Middle frontal gyrus (tissue), 1 donor: ENCODE measurements at regions not wholly inside any gene's neighbourhood (a gene's known extent, or its start where the extent isn't known, plus 50 kb on each side); places are given as distances from the start of the nearest gene placed in this dataset.
"Not testable (repeated sequence)": the region's sequence is repeated elsewhere in the genome, so short reads cannot be mapped to it uniquely, and the experiment has no call there.

Source experiments
- DNase-seq: peaks from one replicate; pipeline ENCODE4 v3.0.0-alpha.2; 2015; ENCODE audit warnings: low spot score; ENCODE audit errors: extremely low spot score

- DNase-seq, result no peak
These were observed 56.2 kb upstream of the LRRTM4 start for GRCh38 chr2:77578354-77578753.

DNA sequence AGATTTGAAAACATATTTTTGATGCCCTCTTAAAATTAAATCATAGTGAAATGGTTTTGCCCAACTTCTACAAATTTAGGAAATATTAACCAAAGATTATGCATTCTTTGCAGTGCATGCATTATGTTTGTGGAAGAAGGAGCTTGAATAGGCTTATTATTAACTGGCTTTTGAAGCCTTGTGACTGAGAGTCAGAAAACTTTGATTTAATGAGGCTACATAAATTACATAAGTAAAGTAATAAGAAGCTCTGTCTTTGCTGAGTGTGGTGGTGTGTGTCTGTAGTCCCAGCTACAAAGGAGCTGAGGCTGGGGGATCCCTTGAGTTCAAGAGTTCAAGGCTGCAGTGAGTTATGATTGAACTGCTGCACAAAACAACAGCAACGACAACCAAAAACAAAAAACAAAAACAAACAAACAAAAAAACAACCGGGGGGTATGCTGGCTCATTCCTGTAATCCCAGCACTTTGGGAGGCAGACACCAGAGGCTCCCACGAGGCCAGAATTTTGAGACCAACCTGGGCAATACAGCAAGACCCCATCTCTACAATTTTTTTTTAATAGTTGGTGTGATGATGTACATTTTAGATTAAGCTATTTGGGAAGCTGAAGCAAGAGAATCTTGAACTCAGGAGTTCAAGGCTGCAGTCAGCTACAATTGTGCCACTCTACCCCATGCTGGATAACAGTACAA lies 57.0 kb upstream of the LRRTM4 start:
- DNase-seq, result no peak

DNA sequence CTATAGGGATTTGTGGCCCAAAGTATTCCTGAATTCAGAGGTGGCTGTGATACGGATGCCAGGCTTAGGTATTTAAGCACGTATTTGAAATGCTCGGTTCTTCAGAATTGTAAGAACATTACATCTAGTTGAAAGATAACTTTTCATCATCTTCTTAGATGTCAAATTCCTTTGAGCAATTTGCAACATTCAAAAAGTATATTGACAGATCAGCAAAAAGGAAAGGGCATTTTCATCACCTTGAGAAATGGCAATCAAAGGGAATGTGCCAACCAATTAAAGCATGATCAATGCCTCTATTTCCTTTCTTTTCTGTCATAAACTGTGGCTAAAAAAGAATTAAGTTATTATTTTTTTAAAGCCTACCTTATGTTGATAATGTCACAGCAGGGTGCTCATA lies 66.3 kb upstream of the LRRTM4 start:
- no peak for DNase-seq

- no peak for DNase-seq
These were observed 68.2 kb upstream of the LRRTM4 start for GRCh38 chr2:77590298-77590917.

GRCh38 chr2:77592955-77593354 lies 70.8 kb upstream of the LRRTM4 start:
- DNase-seq, result not testable (repeated sequence)

DNA sequence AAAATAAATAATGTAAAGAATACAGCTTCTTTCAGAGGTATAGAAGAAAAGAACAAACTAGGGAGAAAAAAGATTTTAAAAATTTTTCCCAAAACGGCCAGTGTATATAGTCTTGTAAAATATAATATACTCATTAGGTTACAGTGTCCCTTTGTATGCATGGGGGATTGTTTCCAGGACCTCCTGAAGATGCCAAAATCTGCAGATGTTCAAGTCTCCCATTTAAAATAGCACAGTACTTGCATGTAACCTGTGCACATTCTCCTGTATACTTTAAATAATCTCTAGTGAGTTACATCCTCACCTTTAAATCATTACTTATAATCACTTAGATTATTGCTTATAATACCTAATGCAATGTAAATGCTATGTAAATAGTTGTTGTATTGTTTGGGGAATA lies 80.6 kb upstream of the LRRTM4 start:
- DNase-seq, result no peak

DNA sequence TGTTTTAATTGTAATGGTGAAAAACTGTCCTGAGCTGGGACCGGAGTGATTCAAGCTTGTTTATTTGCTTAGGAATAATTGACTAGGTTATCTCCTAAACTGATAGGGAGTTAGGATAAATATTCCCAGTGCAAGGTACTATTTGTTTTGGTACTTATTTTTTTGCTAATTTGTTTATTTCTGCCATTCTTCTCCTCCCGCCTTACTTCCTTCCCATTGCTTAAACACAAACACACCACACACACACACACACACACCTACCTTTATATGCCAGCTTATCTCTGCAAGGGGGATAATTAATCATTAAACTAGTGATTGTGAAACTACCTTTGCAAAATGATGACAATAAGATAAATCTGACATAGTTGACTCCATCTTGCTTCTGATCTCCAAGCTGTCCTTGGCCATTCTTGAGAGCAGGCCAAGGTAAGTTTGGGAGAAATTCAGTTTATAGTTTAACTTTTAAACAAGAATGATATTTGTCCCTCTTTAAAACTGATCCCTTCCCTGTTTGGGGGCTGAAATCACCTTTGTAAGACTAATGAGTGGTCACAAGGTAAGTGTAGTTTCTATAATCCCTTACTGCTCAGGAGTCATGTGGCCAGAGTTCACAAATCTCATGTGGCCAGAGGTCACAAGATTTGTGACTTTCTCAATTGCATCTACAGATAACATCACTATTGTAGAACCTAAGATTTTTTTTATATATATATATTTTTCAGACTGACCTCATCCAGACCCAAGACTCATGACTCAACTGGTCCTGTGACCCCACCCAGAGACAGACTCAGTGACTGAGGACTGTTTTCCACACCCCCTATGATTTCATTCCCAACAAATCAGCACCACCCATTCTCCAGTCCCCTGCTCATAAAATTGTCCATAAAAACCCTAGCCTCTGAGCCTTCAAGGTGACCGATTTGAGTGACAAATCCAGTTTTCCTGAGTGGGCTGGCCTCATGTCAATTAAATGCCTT lies 83.1 kb upstream of the LRRTM4 start:
- DNase-seq, result no peak

DNA sequence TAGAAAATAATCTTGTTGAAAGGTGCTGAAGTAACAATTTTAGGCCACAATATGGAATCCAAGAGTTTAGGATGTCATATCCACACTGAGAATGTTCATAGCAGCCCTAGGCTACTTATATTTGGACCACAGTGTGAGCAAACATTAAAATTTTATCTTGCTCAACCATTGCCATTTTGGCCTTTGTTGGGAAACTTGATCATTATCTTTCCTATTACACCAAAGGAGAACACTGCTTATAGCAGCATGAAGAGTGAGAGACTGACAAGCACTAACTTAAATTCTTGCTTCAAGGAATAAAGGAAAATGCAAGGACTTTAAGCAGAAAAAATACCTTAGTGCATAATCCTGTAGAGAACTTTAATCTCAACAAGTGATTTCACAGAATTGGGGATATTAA lies 86.3 kb upstream of the LRRTM4 start:
- no peak for DNase-seq

GRCh38 chr2:77629539-77629938 lies 107.4 kb upstream of the LRRTM4 start:
- no peak for DNase-seq

- DNase-seq, result no peak
These were observed 108.8 kb upstream of the LRRTM4 start for GRCh38 chr2:77631007-77631406.

- no peak for DNase-seq
These were observed 111.4 kb upstream of the LRRTM4 start for GRCh38 chr2:77633601-77634000.

- DNase-seq, result no peak
These were observed 118.7 kb upstream of the LRRTM4 start for GRCh38 chr2:77640924-77641323.

DNA sequence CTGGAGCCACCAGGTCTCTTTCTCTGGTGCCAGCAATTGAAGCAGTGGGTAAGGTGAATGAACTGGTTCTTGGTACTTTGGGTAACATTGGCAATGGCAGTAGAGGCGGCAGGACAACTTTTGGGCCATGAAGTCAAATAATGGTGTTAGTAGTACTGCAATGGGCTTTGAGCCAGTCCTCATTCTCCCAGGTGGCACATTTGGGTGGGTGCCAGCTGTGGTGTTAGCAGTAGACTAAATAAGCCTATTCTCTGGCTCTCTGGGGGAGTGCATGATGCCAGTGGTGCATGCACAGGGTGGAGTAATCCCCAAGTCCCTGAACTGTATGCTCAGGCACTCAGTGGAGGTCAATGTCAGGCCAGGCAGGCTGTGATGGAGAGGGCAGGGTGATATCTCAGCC lies 120.2 kb upstream of the LRRTM4 start:
- DNase-seq, result no peak

- DNase-seq, result no peak
These were observed 127.7 kb upstream of the LRRTM4 start for GRCh38 chr2:77649856-77650255.

- DNase-seq, result no peak
These were observed 130.3 kb upstream of the LRRTM4 start for GRCh38 chr2:77652499-77652898.

- no peak for DNase-seq
These were observed 142.3 kb upstream of the LRRTM4 start for GRCh38 chr2:77664491-77664890.

DNA sequence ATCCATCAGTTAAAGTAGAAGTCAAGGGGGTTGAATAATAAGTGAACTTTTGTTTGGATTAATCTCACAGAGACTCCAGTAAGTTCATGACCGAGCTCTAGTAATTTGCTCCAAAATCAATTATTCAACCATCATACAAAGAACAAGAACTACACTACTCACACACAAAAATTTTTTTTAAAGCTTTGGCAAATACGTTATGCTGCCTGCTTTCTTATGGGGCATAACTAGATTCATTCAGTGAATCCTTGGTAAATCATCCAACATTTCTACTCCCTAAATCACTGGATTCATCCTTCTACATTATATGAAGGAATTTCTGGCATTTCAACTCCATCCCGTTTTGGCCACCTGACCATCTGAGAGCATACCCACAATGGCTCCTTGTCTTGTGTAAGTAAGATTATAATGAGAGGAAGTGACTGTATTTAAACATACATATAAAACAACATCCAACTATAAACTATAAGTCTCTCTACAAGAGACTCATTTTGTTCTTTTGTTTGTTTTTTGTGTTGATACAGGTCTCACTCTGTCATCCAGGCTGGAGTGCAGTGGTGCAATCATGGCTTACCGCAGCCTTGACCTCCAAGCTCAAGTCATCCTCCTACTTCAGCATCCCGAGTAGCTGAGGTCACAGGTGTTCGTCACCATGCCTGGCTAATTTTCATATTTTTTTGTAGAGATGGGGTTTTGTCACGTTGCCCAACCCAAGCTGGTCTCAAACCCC lies 144.2 kb upstream of the LRRTM4 start:
- DNase-seq, result no peak

DNA sequence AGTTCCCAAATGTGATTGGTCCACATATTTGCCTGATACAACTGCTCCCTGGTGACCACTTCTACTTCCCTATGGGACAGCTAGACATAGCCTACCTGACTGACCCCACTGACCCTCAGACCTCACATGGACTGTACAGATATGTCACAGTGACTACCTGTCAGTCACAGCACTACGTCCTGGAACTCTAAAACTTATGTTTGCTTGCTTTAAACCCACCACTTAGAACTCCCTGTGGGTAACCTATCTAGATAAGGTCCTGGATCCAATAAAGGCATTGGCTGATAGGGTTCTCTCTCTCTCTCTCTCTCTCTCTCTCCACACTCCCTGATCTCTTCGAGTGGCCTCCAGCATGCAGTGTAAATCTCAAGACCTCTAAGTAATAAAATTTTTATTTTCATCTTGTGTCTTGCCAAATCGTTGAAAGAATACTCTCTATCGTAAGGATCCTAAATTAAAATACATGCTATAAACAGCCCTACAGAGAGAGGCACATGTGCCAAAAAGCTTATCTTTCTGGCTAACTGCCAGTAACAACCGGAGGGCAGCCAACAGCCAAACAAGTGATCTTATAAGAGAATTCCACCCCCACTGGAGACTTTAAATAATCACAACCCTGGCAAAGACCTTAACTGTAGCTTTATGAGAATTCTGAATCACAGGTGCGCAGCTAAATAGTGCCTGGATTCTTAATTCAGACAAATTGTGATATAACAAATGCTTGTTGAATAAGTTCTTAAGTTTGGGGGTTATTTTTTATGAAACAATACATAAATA lies 162.6 kb upstream of the LRRTM4 start:
- DNase-seq, result not testable (repeated sequence)

DNA sequence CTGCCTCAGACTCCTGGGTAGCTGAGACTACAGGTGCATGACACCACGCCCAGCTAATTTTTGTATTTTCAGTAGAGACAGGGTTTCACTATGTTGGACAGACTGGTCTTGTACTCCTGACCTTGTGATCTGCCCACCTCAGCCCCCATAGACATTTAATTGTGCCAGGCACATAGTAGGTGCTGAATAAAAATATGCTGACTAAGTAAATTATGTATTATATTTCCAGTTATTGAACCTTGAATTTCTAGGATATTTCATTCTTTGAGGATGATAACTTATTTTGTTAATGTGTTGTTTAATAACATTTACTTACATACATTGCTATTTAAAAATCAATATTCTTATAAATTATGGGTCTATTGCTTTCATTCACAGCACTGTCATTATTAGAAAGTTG lies 190.4 kb upstream of the LRRTM4 start:
- no peak for DNase-seq

- DNase-seq, result no peak
These were observed 191.2 kb upstream of the LRRTM4 start for GRCh38 chr2:77713412-77713811.

DNA sequence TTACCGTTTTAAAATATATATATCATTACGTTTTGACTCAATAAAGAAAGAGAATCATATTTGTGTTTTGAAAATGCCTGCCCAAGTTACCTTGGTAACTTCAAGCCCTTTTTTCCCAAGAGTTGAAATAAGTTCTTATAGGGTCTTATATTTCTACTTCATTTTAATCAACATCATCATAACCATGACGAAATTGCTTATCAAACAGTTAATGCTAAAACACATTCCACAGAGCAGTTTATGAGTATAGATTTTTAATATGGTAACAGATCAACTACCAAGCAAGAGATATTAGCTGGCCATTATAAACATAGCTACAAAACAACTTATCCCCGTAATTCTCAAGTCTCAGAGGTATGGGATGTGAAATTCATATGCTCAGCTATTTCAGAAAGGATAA lies 197.9 kb upstream of the LRRTM4 start:
- DNase-seq, result no peak
